HG02973 (cell line): ENCODE measurements at regions not wholly inside any gene's neighbourhood (a gene's known extent, or its start where the extent isn't known, plus 50 kb on each side); places are given as distances from the start of the nearest gene placed in this dataset.

Source experiments
- ATAC-seq: cut with Tn5 transposase; IDR thresholded peaks from one replicate; pipeline ENCODE4 v1.9.1; 2021; ENCODE audit warnings: moderate library complexity; ENCODE audit not compliant: unreplicated experiment

DNA sequence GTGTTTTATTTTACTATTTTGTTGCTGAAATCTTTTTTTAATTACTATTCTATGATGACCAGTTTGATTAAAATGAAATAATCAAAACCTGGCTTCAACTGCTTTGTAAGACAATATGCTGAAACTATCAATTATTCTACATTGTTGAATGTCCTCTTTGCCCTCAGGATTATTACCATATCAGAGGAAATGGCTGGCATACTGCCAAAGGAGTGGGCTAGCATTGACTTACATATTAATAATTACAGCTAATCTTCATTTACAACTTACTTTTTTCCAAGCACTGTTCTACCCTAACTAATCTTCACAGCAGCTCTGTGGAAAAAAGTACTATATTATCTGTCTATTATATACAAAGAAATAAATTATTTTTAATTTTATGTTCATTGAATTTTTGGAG lies 560.5 kb downstream of the BCKDHB start:
- ATAC-seq, result no peak

DNA sequence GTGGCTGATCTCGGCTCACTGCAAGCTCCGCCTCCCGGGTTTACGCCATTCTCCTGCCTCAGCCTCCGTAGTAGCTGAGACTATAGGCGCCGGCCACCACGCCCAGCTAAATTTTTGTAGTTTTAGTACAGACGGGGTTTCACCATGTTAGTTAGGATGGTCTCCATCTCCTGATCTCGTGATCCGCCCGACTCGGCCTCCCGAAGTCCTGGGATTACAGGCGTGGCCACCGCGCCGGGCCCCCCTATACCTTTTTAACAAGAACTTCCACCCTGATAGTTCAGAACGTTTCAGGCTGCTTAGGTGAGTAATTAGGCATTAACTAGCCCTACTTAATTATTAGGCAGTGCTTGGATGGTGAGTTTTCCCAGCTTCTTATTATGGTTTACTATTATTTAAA lies 552.5 kb downstream of the BCKDHB start:
- no peak for ATAC-seq

DNA sequence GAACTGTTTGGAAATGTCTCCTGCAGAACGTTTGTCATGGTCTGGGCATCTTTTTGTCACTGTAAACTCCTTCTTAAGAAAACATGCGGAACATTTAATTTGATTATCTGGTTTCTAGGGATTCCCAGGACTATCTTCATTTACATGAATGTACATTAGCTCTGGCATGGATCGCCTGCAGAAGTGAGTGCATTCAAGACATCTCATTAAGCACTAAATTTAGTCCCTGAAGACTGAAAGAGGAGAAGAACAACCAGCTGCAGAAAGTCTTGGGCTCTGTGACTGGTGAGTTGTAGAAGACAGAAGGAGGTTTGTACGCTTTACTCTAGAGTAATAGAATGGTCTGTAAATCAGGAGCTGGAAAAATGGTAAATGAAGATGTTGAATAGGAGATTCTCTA lies 540.7 kb downstream of the BCKDHB start:
- ATAC-seq, result no peak

DNA sequence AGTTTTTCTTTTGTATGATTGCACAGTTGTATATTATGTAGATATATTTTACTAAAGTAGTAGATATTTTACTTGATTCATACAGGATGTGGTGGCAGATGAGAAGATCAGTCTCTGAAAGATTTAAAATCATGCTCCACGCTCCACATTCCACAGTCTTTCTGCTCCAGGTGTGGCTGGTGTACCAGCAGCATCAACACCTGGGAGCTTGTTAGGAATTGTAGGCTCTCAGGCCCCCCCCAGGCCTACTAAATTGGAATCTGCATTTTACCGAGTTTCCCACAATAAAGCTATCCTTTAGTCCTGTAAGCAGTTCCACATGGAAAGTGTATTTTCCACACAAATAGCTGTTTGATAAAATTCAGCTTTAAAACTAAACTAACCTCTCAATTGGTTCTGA lies 537.4 kb downstream of the BCKDHB start:
- no peak for ATAC-seq

DNA sequence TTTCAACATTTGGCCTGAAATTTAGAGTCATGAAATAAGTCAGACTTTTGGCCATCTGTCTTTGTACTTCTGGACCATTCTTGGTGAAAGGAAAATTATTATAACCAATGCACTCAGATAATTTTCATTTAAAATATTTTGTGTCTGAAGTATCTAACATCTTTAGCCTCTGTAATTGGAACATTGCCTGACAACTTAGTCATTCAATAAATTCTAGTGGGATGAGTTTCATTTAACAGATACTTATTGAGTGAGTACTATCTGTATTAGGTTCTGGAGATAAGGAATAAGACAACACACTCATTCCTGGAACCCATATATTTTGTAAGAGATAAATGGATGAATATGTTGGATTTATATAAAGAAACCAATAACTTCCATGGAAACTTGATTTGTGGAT lies 536.0 kb downstream of the BCKDHB start:
- no peak for ATAC-seq

DNA sequence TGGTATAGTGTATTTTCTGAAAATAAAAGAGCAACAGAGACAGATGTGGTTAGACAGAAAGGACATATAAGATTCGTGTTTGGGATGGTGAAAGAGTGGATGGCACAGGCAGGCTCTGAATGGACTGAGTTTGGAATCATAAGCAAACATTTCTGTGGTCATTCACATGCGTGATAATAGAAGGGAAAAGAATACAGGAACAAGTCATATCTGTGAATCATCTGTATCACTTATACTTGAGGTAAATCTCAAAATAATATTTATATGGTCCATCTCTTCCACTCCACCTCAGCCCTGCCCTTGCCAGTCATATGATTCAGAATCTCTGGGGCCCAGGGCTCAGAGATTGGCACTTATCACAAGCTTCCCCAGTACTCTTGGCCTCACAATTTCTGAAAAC lies 535.1 kb downstream of the BCKDHB start:
- ATAC-seq, result no peak

DNA sequence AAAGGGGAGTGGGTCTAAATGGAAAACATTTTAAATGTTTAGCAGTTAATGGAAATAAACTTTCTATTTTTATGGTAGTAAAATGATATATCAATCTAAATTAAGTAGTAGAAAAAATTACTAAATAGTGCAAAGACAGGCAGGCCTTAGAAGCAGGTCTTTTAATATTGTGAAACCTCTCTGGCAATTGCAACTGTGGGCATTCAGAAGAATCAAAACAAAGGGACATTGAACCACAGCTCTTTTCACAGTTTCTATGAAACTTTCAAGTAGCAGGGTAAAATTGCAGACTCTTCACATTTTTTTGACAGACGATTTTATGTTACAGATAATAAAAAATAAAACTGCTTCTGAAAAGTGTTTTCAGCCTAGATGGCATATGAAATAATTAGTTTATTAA lies 533.7 kb downstream of the BCKDHB start:
- ATAC-seq, result no peak

DNA sequence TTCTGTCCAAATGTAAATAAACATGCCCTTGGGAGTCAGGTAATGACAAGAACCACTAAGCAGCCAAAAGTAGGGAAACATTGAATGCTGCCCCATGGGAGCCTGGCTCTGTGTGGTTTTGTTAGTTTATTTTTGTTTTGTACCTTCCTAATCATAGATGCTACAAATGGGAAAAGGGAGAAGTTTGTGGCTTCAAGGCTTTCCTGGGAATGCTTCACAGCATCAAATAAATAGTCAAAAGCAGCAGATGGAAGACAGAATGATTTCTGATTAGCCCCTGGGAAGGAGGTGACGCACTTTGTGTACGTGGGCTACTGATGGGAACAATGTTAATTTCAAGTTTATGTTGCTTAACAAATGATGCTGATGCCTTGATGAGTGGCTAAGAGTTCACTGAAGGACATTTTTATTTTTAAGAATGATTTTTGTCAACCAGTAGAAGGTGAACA lies 532.7 kb downstream of the BCKDHB start:
- ATAC-seq, result no peak

DNA sequence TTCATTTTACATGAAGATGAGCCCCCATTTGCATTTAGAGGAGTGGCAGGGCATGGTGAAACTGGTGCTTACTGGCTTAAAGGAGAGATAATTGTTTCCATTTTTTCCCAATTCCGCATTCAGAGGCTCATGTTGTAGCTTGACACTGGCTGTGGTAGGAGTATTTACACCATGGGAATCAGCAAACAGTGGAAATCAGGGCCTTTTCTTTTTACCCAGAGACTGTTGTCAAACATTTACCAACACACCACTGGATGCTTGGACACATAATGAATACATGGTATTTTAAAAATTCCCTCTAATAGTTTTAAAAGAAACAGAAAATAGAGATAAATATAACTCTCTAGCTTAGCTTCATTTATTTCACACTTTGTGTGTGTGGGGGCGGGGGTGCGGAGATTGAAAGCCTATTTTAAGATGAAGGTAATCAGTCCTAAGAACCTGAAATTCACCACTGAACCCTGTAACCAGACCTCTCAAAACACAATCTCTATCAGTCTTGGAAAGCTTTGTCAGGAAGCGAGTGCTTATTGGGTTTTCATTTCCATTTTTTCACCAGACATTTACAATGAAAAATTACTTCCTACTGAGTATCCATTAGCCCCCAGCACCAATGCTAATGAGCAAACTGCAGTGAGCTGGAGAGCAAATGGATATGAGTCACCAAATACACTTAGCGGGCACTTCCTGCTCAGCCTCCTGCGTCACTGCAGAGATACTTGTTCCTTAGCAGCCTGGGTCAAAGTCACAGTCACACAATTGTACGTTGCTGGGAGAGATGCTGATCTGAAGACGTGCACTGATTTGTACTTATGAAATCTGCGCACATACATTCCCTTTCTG lies 532.0 kb downstream of the BCKDHB start:
- ATAC-seq, result no peak

DNA sequence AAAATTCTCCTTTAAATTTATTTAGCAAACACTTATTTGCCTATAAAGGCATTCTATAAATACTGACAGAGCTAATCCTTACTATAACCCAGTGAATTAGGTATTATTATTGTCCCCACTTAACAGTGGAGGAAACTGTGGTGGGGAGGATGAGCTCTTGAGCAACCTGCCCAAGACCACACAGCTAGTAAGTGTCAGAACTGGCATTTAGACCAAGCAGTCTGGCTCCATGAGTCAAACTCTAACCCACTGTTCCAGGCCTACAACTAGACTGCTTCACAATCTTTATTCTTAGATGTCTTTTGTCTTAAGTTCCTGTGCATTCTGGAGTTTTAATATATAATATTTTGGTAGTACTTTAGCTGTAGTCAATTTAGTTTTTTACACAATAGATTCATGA lies 530.8 kb downstream of the BCKDHB start:
- ATAC-seq, result no peak

DNA sequence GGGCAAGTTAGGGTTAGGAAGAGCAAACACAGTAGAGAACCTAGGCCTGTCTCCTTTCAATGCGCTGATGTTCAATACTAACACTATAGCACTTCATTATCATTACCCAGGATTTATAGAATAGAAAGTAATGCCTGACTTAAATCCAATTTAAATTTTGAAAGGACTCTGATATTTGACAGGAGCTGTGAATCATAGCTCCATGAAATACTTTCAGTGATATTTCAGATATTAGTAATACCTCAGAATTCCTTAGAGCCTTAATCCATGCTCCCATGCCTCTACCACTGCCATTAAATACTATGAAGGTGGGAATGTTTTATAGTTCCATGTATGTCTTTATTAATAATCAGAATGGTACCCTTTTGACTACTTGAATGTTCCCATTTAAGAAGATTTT lies 530.2 kb downstream of the BCKDHB start:
- no peak for ATAC-seq

DNA sequence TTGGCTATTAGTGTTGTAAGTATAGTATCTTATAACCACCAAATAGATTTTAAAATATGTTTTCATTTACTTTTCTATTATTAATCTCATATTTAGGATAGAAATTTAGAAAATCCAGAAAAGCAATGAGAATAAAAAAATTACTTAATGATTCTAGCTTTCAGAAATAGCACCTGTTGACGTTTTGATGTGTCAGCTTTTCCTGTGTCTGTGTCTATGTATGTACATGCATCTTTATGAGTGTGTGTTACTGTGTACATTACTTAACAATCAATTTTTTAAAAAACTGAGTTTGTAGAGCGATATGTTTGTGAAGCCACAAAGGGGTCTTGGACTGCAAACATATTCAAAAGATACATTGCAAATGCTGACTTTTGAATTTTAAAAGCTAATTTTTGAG lies 526.9 kb downstream of the BCKDHB start:
- ATAC-seq, result no peak

DNA sequence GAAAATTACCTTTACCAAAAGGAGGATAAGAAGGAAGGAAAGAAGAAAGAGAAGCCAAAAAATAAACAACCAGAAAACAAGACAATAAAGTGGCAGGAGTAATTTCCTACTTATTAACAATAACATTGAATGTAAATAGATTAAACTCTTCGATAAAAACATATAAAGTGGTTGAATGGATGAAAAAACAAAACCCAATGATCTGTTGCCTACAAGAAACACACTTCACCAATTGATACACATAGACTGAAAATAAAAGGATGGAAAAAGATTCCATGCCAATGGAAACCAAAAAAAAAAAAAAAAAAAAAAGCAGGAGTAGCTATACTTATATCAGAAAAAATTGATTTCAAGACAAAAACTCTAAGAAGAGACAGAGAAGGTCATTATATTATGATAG lies 518.9 kb downstream of the BCKDHB start:
- no peak for ATAC-seq

DNA sequence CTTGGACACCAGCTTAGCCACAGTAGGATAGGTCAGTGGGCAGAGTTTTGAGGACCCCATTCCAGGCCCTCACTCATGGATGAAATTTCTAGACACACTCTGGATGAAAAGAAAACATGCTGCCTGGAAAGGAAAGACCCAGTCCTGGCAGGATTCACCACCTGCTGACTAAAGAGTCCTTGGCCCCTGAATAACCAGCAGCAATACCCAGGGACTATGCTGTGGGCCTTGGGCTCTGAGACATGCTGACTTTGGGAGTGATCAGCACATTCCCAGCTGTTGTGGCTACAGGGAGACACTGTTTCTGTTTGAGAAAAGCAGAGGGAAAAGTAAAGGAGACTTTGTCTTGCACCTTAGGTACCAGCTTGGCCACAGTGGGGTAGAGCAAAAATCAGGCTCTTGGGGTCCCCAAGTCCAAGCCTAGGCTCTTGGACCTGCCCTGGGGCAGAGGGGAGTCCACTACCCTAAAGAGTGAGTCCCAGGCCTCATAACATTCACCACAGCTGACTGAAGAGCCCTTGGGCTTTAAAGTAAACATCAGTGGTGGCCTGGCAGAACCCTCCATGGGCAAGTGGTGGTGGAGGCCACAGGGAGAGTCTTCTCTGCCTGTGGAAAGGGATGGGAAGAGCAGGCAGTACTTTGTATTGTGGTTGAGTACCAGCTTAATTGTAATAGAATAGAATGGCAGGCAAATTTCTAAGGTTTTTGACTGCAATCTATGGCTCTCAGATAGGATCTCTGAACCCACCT lies 516.8 kb downstream of the BCKDHB start:
- no peak for ATAC-seq

DNA sequence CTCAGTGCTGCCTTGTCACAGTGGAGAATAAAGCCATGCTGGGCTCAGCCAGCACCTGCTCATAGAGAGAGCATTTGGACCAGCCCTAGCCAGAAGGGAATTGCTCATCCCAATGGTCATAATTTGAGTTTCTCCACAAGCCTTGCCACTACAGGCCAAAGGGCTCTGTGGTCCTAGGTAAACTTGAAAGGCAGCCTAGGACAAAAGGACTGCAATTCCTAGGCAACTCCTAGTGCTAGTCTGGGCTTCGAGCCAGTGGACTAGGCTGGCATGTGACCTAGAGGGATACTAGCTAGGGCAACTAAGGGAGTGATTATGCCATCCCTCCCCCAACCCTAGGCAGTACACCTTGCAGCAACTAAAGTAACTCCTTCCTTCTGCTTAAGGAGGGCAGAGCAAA lies 516.2 kb downstream of the BCKDHB start:
- no peak for ATAC-seq

DNA sequence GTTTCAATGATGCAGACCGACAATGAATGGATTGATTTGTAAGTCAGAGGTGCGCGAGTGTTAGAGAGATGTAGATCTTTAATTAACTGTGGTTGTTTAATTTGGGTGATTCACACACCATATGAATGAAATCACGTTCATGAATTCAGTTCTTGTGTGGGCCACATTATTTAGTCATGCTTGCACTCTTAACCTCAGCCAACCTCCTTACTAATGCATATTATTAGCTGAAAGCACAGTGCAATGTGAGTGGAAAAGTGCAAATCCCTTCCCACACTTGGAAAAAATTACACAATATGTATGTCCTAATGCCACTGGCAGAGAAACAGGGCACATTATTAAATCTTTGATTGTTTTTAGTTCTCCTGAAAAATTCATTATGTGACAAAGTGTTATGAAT lies 512.5 kb downstream of the BCKDHB start:
- ATAC-seq, result no peak

DNA sequence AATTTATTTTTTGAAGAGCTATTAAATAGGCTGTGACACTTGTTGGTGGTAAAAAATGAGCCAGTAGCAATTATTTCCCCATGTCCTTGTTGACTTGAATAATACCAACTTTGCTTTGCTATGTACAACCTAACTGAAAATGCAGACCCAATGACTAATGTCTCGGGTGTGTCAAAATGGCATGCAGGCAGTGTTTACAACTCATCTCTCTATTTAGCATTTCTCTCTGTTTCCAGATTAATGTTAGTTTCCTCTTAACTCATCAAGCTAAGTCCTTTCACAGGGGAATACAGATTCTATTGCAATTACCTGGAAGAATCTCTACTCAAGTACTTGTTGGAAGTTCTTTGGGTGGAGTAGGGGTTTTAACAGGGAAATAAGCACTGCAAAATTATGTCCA lies 504.4 kb downstream of the BCKDHB start:
- no peak for ATAC-seq

DNA sequence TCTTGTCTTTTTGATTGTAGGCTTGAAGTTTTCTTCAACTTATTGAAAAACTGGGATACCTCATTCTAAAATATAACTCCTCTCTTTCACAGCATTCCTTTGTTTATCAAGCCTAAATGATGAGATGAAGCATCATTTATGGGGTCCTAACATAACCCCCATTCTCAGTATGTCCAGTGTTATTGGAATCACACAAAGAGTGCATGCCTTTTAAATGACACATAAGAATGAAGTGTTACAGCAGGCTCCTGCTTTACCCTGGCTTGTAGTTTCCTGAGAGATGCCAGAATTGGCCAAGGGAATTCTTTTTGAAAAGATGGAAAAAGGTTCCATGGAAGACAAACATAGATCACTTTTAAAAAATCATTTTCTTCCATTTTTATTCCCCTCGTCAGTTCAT lies 502.4 kb downstream of the BCKDHB start:
- ATAC-seq, result no peak

DNA sequence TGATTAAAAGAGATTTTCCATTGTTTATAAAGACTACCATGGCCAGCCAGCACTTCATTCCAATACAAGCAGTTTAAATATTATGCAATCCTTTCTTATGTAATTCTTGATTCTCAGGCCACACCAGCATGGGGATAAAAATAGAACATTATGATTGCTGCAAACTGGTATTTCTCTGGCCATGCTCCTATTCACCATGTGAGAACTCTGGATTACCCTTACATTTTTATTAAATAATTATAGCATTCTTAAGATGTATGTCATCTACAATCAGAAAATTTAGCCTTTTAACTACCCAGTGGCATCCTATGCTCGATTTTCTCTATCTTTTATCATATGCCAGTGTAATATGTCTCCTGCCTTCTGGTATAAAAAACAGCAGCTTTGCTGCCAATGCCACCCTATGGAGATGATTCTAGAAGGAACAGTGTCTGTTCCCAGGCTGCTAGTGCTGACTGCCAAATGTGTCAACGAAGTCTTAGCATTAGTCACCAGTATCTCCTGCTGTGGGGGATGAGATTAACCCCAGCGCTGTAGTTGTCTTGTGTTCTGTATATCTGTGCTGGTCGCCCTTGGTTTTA lies 501.4 kb downstream of the BCKDHB start:
- no peak for ATAC-seq

DNA sequence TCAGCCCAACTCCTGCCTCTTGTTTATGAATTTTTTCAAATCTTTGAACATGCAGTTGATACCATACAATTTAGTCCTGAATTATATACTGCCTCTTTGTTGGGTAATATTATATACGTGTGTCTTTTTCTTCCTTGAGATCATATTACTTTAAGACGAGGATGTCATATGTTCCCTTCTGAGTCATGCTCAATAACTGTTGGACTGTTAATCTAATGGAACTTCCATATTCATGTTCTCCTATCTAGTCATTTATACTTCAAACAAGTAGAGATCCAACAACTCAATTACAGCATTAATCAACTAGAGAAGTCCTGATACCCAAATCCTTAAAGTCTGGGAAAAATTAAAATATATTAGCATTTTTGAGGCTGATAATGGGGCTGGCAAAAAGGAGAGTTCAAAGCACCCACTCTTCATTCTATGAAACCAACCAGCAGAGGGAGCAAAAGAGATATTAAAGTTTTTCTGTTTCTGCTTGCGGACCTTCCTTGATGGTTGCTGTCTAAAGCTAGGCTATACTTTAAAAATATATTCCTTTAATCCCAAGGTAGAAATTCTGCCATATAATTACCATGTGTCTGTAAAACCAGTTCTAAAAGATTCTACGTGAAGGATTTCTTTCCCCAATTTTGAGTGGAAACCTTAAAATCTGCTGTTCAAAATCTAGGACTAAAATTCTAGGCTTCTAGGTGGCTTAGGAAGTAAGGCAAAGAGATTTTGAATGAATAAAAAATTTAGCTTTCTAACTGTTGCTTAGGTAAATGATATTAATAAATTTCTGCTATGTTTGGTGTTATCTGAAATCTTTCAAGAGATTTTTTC lies 498.9 kb downstream of the BCKDHB start:
- ATAC-seq, result no peak

DNA sequence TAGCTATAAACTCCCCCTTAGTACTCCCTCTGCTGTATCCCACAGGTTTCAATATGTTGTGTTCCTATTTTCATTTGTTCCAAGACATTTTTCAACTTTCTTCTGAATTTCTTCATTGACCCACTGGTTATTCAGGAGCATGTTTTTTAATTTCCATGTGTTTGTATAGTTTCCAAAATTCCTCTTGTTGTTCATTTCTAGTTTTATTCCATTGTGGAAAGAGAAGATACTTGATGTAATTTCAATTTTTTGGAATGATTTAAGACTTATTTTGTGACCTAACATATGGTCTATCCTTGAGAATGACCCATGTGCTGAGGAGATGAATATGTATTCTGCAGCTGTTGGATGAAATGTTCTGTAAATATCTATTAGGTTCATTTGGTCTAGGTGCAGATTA lies 497.2 kb downstream of the BCKDHB start:
- ATAC-seq, result no peak
